HUES48 (cell line): ENCODE measurements at regions not wholly inside any gene's neighbourhood (a gene's known extent, or its start where the extent isn't known, plus 50 kb on each side); places are given as distances from the start of the nearest gene placed in this dataset.

Experiments used
- H3K27ac ChIP-seq: one replicate; pipeline ENCODE4 v1.7.0; 2013; ENCODE audit warnings: low read depth, low read length, inconsistent platforms
- H3K27me3 ChIP-seq: 2 replicates; pipeline ENCODE4 v1.6.1; 2013; ENCODE audit warnings: mild to moderate bottlenecking, low read length; ENCODE audit not compliant: control insufficient read depth, insufficient read depth
- H3K36me3 ChIP-seq: 2 replicates; pipeline ENCODE4 v1.6.1; 2013; ENCODE audit warnings: low read length; ENCODE audit not compliant: control insufficient read depth, insufficient read depth
- H3K4me1 ChIP-seq: 2 replicates; pipeline ENCODE4 v1.6.1; 2013; ENCODE audit warnings: mild to moderate bottlenecking, low read length; ENCODE audit not compliant: control insufficient read depth, insufficient read depth
- H3K4me3 ChIP-seq: 2 replicates; pipeline ENCODE4 v1.5.1; 2013; ENCODE audit warnings: mild to moderate bottlenecking, low read depth, low read length
- H3K9ac ChIP-seq: 2 replicates; pipeline ENCODE4 v1.6.1; 2013; ENCODE audit warnings: mild to moderate bottlenecking, low read depth, low read length, moderate library complexity
- H3K9me3 ChIP-seq: 2 replicates; pipeline ENCODE4 v1.6.1; 2013; ENCODE audit warnings: low read length; ENCODE audit not compliant: control insufficient read depth, insufficient read depth

DNA sequence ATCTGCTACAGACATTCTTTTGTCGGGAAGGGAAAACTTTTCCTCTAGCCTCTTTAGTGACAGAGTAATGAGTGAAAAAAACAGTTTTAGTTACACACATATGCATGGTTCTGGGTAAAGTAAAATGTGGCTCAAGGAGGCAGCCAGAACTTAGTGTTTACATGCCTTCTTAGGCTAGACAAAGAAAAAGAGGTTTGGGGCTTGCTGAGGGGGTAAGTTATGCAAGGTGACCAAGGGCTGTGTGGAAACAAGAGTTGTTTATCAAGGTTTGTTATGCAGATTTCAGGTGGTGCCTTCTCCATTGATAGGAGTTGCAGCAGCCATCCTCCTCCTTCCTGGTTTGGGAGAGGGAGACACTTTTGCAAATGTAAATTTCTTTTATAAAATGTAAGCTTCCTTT, 66.5 kb upstream of the RAB3GAP2 start:
- Histone ChIP-seq H3K27ac (peak overlapping the region; percentile 96), H3K4me3 (peak overlapping the region; percentile 16; the same call in 1 of the 2 replicates), H3K36me3 (no peaks in the 10 kb centered on the region), H3K27me3 (no peaks in the 10 kb centered on the region), H3K9ac (peak overlapping the region; percentile 72), H3K4me1 (peaks cover 36% of the 10 kb centered on the region), H3K9me3 (no peaks in the 10 kb centered on the region)

GRCh38 chr1:220336391-220337031, 64.3 kb upstream of the RAB3GAP2 start:
- no peaks in the 10 kb centered on the region for H3K9me3 ChIP-seq
- H3K27me3 ChIP-seq = no peaks in the 10 kb centered on the region
- H3K4me1 ChIP-seq = peaks cover 36% of the 10 kb centered on the region
- H3K27ac ChIP-seq = peak overlapping the region; percentile 96
- no peak overlapping the region for H3K9ac ChIP-seq
- no peaks in the 10 kb centered on the region for H3K36me3 ChIP-seq
- H3K4me3 ChIP-seq = no peak overlapping the region

DNA sequence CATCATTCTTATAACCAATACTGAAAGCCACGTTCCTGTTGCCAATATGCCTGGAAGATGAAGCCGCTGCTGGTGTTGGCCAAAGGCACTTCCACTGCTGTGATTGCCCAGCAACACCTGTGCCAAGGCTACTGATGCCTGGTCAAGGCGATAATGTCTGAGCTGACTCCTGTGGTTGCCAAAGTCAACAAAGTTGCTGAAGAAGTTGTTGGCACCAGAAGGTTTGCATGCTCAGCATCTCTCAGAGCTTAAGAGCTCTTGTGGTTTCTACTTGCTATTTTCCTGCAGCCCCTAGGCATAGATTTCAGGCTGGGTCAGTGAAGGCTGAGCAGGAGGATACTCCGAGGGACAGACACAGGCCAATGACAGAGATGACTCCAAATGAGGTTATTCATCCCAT, 63.4 kb upstream of the RAB3GAP2 start:
- Histone ChIP-seq H3K4me1 (peaks cover 36% of the 10 kb centered on the region), H3K36me3 (no peaks in the 10 kb centered on the region), H3K9me3 (no peaks in the 10 kb centered on the region), H3K27ac (no peak overlapping the region), H3K9ac (no peak overlapping the region), H3K4me3 (no peak overlapping the region), H3K27me3 (no peaks in the 10 kb centered on the region)

- Histone ChIP-seq H3K36me3 (no peaks in the 10 kb centered on the region), H3K27me3 (no peaks in the 10 kb centered on the region), H3K9me3 (no peaks in the 10 kb centered on the region), H3K27ac (no peak overlapping the region), H3K9ac (no peak overlapping the region), H3K4me3 (no peak overlapping the region), H3K4me1 (peaks cover 6% of the 10 kb centered on the region; the same call in 1 of the 2 replicates)
Measured at GRCh38 chr1:220331318-220331717, 59.1 kb upstream of the RAB3GAP2 start.

DNA sequence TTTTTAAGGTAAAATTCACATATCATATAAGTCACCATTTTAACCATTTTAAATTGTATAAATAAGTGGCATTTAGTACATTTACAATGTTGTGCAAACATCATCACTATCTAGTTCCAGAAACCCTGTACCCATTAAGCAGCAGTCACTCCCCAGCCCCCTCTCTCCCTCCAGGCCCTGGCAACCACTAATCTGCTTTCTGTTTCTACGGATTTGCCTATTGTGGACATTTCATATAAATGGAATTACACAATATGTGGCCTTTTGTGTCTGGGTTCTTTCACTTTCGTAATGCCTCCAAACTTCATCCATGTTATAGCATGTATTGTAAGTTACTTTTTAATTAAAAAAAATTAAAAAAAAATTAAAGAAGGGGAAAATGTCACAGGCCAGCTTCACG, 58.0 kb upstream of the RAB3GAP2 start:
- no peak overlapping the region for H3K4me3 ChIP-seq
- H3K9me3 ChIP-seq = no peaks in the 10 kb centered on the region
- H3K27me3 ChIP-seq = no peaks in the 10 kb centered on the region
- H3K4me1 ChIP-seq = 0 out of 2 replicates have a peak, but pooled peaks cover 3% of the 10 kb centered on the region
- H3K27ac ChIP-seq = no peak overlapping the region
- no peak overlapping the region for H3K9ac ChIP-seq
- no peaks in the 10 kb centered on the region for H3K36me3 ChIP-seq

GRCh38 chr1:220327106-220327505, 54.9 kb upstream of the RAB3GAP2 start:
- 0 out of 2 replicates have a peak, but pooled peaks cover 3% of the 10 kb centered on the region for H3K4me1 ChIP-seq
- H3K4me3 ChIP-seq = no peak overlapping the region

GRCh38 chr1:220326578-220326977, 54.3 kb upstream of the RAB3GAP2 start:
- H3K9ac ChIP-seq = no peak overlapping the region
- H3K4me3 ChIP-seq = no peak overlapping the region
- no peak overlapping the region for H3K27ac ChIP-seq
- no peaks in the 10 kb centered on the region for H3K27me3 ChIP-seq
- 0 out of 2 replicates have a peak, but pooled peaks cover 3% of the 10 kb centered on the region for H3K4me1 ChIP-seq
- H3K9me3 ChIP-seq = no peaks in the 10 kb centered on the region
- no peaks in the 10 kb centered on the region for H3K36me3 ChIP-seq

More at GRCh38 chr1:220327106-220327505, 54.9 kb upstream of the RAB3GAP2 start:
- no peak overlapping the region for H3K27ac ChIP-seq
- H3K36me3 ChIP-seq = no peaks in the 10 kb centered on the region
- H3K9ac ChIP-seq = no peak overlapping the region
- H3K27me3 ChIP-seq = no peaks in the 10 kb centered on the region
- no peaks in the 10 kb centered on the region for H3K9me3 ChIP-seq

GRCh38 chr1:220325306-220325995, 53.2 kb upstream of the RAB3GAP2 start:
- no peaks in the 10 kb centered on the region for H3K9me3 ChIP-seq
- H3K4me3 ChIP-seq = no peak overlapping the region
- 0 out of 2 replicates have a peak, but pooled peaks cover 3% of the 10 kb centered on the region for H3K4me1 ChIP-seq
- H3K9ac ChIP-seq = no peak overlapping the region
- no peak overlapping the region for H3K27ac ChIP-seq
- no peaks in the 10 kb centered on the region for H3K27me3 ChIP-seq
- H3K36me3 ChIP-seq = no peaks in the 10 kb centered on the region

DNA sequence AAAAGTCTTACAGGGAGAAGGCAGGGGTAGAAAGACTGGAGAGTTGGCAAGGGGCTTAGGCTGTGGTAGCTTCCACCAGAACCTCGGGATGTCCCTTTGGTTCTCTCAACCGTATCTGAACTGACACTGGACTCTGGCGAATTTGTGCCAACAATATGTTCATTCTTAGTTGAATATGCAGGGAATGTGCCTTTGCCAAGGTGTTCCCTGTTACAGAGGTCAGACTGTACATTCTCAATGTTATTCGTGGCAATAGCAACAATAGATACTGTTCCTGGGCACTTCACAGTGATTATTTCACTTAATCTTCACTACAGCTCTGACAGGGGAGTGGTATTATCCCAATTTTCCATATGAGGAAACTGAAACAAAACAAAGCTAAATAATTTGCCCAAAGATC, 51.5 kb upstream of the RAB3GAP2 start:
- H3K4me1 ChIP-seq = 0 out of 2 replicates have a peak, but pooled peaks cover 3% of the 10 kb centered on the region
- H3K4me3 ChIP-seq = no peak overlapping the region
- no peak overlapping the region for H3K27ac ChIP-seq
- H3K9me3 ChIP-seq = no peaks in the 10 kb centered on the region
- no peaks in the 10 kb centered on the region for H3K27me3 ChIP-seq
- no peaks in the 10 kb centered on the region for H3K36me3 ChIP-seq
- no peak overlapping the region for H3K9ac ChIP-seq

- H3K4me1 ChIP-seq = 0 out of 2 replicates have a peak, but pooled peaks cover 3% of the 10 kb centered on the region
- no peak overlapping the region for H3K9ac ChIP-seq
- no peaks in the 10 kb centered on the region for H3K9me3 ChIP-seq
- H3K27me3 ChIP-seq = no peaks in the 10 kb centered on the region
- H3K36me3 ChIP-seq = no peaks in the 10 kb centered on the region
- no peak overlapping the region for H3K4me3 ChIP-seq
- H3K27ac ChIP-seq = no peak overlapping the region
Measured at GRCh38 chr1:220322570-220322969, 50.3 kb upstream of the RAB3GAP2 start.
